GM18873 (cell line): ENCODE measurements at regions not wholly inside any gene's neighbourhood (a gene's known extent, or its start where the extent isn't known, plus 50 kb on each side); places are given as distances from the start of the nearest gene placed in this dataset.
"Not testable (repeated sequence)": the region's sequence is repeated elsewhere in the genome, so short reads cannot be mapped to it uniquely, and the experiment has no call there.

Experiments used
- ATAC-seq: cut with Tn5 transposase; IDR thresholded peaks from one replicate; pipeline ENCODE4 v1.9.1; 2021; ENCODE audit warnings: mild to moderate bottlenecking, moderate library complexity, moderate number of reproducible peaks; ENCODE audit not compliant: unreplicated experiment, low FRiP score

GRCh38 chr2:7358865-7359447 is 441.7 kb downstream of the RNF144A start:
- no peak for ATAC-seq

DNA sequence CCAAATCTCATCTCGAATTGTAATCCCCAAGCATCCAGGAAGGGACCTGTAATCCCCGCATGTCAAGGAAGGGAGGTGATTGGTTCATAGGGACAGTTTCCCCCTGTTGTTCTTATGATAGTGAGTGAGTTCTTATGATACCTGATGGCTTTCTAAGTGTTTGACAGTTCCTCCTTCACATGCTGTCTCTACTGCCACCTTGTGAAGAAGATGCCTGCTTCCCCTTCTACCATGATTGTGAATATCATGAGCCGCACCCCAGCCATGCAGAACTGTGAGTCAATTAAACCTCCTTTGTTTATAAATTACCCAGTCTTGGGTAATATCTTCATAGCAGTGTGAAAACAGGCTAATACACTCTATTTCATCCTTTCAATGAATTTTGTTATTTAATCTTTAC is 446.7 kb downstream of the RNF144A start:
- ATAC-seq = no peak

DNA sequence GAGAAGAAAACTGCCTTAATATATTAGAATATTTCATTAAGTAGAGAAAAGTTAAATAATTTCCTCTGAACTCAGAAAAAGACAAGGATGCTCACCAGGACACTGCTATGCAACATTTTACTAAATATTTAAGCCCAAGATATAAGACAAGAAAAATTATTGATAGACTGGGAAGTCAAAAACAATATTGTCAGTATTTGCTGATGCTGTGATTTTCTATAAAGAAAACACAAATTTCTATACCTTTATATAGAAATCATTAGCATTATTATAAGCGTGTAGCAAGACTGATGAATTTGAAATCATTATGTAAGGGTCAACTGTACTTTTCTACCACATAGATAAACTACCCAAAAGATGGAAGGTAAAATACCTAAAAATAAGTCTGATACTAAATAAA is 451.0 kb downstream of the RNF144A start:
- ATAC-seq = no peak

DNA sequence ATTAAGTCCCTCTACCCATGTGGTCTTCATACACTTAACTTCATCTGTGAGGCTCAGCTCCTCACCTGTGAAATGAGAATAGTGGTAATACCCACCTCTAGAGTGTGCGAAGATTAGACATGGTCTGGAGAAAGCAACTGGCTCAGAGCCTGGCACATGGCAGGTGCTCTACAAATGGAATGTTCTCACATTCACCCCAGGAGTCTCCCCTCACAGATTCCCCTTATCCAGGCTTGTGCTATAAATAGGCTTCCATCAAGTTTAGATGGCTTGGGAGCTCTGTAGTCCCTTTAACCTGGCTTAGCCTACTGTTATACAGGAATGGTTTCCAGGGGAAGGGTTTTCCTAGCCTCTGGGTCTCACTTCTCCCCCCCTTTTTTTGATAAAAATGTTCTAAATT is 455.9 kb downstream of the RNF144A start:
- no peak for ATAC-seq

DNA sequence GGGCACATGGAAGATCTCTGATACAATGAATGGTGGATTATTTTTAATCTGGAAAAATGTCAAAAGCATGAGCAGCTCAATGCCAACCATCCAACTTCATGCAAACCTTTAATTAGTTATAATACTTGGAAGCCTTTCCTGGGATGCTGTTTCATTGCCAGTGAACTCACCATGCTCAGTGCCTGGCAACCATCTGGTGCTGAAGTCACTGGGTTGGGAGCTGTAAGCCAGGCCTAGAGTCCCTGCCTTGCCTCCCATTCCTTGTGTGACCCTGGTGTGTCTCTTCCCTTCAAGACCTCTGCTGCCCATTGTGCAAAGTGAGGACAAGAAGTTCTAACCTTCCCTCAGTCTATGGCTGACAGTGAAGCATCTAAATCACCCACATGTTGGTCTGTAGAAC is 458.7 kb downstream of the RNF144A start:
- ATAC-seq = no peak

- ATAC-seq = no peak
Observed at GRCh38 chr2:7377916-7378569, 460.8 kb downstream of the RNF144A start.

DNA sequence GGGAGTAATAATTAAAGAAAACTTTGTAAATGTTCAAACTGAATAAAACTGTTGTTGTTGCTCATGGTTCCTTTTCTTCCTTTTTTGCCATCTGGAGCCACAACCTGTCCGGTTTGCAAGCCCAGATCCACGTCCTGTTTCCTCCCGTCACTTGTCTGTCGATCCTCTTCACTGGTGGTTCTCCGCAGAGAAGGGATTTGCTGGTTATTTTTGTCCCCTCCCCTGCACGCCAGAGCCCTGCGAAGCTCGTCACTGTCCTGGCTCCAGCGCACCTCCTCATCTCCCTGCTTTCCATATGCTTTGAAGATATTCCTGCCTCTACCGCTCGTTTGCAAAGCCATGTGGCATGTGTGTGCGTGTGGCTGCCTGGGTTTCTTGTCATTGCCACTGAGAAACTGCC is 461.4 kb downstream of the RNF144A start:
- ATAC-seq = no peak

DNA sequence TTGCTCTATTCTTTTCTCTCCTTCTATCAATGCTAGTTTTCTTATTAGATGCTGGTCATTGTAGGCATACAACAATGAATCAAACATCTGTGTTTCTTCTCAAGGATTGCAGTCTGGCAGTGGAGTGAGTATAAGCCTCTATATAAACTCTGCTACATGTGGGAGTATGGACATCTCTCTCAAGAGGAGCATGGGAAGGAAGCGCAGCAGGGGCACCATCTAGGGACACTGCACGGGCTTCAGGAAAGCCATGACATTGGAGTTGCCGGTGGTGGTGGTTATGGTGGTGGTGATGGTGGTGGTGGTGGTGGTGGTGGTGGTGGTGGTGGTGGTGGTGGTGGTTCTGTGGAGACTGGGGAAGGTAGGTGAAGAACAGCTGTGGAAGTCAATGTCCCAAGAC is 462.6 kb downstream of the RNF144A start:
- ATAC-seq = no peak

GRCh38 chr2:7384773-7385349 is 467.6 kb downstream of the RNF144A start:
- ATAC-seq = no peak

DNA sequence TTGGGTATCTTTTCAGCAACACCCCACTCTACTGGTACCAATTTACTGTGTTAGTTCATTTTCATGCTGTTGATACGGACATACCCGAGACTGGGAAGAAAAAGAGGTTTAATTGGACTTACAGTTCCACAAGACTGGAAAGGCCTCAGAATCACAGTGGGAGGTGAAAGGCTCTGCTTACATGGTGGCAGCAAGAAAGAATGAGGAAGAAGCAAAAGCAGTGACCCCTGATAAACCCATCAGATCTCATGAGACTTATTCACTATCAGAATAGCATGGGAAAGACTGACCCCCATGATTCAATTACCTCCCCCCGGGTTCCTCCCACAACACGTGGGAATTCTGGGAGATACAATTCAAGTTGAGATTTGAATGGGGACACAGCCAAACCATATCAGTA is 473.1 kb downstream of the RNF144A start:
- ATAC-seq = not testable (repeated sequence)

- ATAC-seq = no peak
Observed at GRCh38 chr2:7392076-7392787, 475.0 kb downstream of the RNF144A start.

GRCh38 chr2:7394195-7394594 is 477.0 kb downstream of the RNF144A start:
- ATAC-seq = no peak

DNA sequence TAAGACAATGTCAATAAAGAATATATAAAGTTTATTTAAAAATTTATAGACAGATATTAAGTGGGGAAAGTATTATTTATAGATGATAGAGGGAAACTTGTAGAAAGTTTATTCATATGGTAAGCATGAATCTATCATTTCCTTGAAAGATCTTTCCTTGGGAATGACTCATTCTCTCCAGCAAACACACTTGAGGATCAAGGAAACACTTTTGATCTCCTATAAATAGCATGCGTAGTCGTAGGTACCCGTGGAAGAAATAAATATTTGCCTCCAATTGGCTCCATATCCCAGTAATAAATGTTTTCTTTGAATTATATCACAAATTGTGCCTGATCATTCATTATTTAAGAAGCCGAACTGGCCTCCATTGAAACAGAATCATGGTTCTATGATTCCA is 483.4 kb downstream of the RNF144A start:
- no peak for ATAC-seq

DNA sequence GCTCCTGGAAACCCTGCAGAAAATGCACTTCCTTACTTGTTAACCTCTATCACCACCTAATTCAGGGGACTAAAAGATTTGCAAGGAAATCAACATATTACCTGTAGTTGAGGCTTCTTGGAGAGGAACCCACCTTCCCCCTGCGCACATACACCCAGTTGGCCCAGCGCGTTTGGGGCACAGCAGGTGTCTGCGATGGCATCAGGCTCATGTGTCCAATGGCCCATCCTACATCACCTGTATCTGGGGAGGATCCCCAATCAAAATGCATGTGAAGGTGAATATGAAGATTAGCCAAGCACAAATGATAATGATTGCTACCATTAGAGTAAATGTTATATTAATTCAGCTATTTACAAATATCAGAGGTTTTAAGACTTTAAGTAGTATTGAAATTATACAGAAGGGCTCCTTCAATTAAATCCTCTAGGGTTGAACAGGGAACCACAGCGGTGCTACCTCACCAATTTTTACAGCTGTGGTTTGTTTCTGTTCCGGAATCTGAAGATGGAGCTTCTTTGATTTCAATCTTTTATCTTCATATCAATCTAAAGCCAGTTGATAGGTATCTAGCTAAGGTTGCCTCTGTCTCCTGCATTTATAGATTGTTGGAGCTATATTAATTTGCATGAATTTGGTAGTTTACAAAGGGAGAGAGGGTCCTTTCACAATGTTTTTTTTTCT is 486.0 kb downstream of the RNF144A start:
- ATAC-seq = no peak

- no peak for ATAC-seq
Observed at GRCh38 chr2:7405861-7406715, 488.9 kb downstream of the RNF144A start.

DNA sequence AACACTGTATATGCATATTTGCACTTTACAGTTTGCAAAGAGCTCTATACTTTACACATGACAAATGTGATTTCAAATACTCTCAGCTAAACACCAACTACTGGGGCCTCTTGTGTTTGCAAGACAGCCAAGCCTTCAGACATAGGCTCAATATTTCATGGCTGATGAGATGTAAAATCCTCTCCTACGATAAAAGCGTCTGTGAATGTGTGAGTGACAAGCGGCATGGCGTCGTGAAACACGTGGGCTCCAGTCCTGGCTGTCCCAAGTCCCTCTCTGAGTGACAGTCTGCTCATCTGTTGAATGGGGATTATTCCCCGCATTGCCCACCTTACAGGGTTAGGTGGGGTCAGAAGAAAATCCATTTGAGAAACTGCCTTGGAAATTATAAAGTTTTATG is 489.8 kb downstream of the RNF144A start:
- no peak for ATAC-seq

GRCh38 chr2:7407906-7408680 is 490.9 kb downstream of the RNF144A start:
- no peak for ATAC-seq

DNA sequence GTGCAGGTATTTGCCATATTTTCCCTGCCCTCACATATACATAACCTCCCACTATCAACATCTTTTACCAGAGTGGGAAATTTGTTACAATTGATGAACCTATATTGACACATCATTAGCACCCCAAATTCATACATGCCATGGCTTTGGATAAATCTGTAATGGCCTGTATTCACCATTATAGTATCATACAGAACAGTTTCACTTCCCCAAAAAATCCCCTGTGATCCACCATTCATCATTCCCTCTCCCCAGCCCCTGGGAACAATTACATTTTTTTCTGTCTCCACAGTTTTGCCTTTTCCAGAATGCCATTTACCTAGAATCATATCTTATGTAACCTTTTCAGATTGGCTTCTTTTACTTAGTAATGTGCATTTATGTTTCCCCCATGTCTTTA is 494.5 kb downstream of the RNF144A start:
- ATAC-seq = no peak
